IMR-90 (cell line): ENCODE measurements at regions not wholly inside any gene's neighbourhood (a gene's known extent, or its start where the extent isn't known, plus 50 kb on each side); places are given as distances from the start of the nearest gene placed in this dataset.

Experiments
- ATAC-seq: fragments of 200-7000 bp; cut with Tn5 transposase; 2 replicates; pipeline ENCODE4 v1.9.1; 2020; ENCODE audit warnings: low read depth, mild to moderate bottlenecking, moderate library complexity
- BruUV-seq: library from RNA; stranded (reverse); fragments of 400-500 nt; replicated peaks from 2 replicates; lab custom pipeline; 2021; lab: Mats Ljungman, UMichigan
- CTCF ChIA-PET: fragments of 300-600 bp; formaldehyde crosslinking; extraction: SDS; loops from one replicate; lab custom pipeline; 2021; ENCODE audit warnings: antibody characterized with exemption; lab: Yijun Ruan, JAX
- POLR2A ChIA-PET: fragments of 300-600 bp; sonication (Branson Sonifier 250); formaldehyde crosslinking; loops from one replicate; lab custom pipeline; 2022; ENCODE audit warnings: antibody characterized with exemption; ENCODE audit not compliant: unreplicated experiment; lab: Charles Lee
- DNase-seq: peaks from one replicate; pipeline ENCODE4 v3.0.0; 2013
- H2AFZ ChIP-seq: replicated peaks from 2 replicates; pipeline ENCODE3; 2013; ENCODE audit warnings: low read length, mild to moderate bottlenecking; ENCODE audit not compliant: poor library complexity
- H2AK5ac ChIP-seq: 2 replicates; pipeline ENCODE4 v1.6.1; 2013; ENCODE audit warnings: low read depth, low read length, inconsistent platforms
- H2AK9ac ChIP-seq: replicated peaks from 2 replicates; pipeline ENCODE3; 2013; ENCODE audit warnings: mild to moderate bottlenecking, low read depth, low read length, moderate library complexity; ENCODE audit not compliant: poor library complexity
- H2BK120ac ChIP-seq: 2 replicates; pipeline ENCODE4 v1.6.1; 2013; ENCODE audit warnings: low read depth, low read length, inconsistent platforms
- H2BK15ac ChIP-seq: 3 replicates; pipeline ENCODE4 v1.6.1; 2013; ENCODE audit warnings: low read depth, low read length, inconsistent platforms
- H2BK20ac ChIP-seq: 2 replicates; pipeline ENCODE4 v1.6.1; 2013; ENCODE audit warnings: low read depth, mild to moderate bottlenecking, inconsistent platforms, low read length, moderate library complexity
- H2BK5ac ChIP-seq: 2 replicates; pipeline ENCODE4 v1.6.1; 2013; ENCODE audit warnings: mild to moderate bottlenecking, low read depth, low read length, inconsistent platforms; ENCODE audit not compliant: poor library complexity, severe bottlenecking
- H3K14ac ChIP-seq: replicated peaks from 2 replicates; pipeline ENCODE4 v1.6.1; 2013; ENCODE audit warnings: low read depth, low read length, inconsistent platforms
- H3K18ac ChIP-seq: 2 replicates; pipeline ENCODE4 v1.6.1; 2013; ENCODE audit warnings: low read depth, low read length, control low read depth
- H3K23ac ChIP-seq: 2 replicates; pipeline ENCODE4 v1.6.1; 2013; ENCODE audit warnings: low read depth, low read length, inconsistent platforms
- H3K27ac ChIP-seq: 2 replicates; pipeline ENCODE4 v1.5.1; 2013; ENCODE audit warnings: mild to moderate bottlenecking, control low read depth, low read length; ENCODE audit not compliant: insufficient read depth
- H3K27me3 ChIP-seq: 2 replicates; pipeline ENCODE4 v1.6.1; 2013; ENCODE audit warnings: low read length; ENCODE audit not compliant: control insufficient read depth, insufficient read depth
- H3K36me3 ChIP-seq: 2 replicates; pipeline ENCODE4 v1.6.1; 2013; ENCODE audit warnings: low read length, mixed read lengths; ENCODE audit not compliant: control insufficient read depth, insufficient read depth
- H3K4ac ChIP-seq: 2 replicates; pipeline ENCODE4 v1.6.1; 2013; ENCODE audit warnings: low read depth, low read length, inconsistent platforms
- H3K4me1 ChIP-seq: 2 replicates; pipeline ENCODE4 v1.6.1; 2013; ENCODE audit warnings: low read length, mixed read lengths; ENCODE audit not compliant: control insufficient read depth, insufficient read depth
- H3K4me2 ChIP-seq: 2 replicates; pipeline ENCODE4 v1.6.1; 2013; ENCODE audit warnings: low read depth, mild to moderate bottlenecking, control low read depth, low read length, moderate library complexity
- H3K4me3 ChIP-seq: 2 replicates; pipeline ENCODE4 v1.5.1; 2013; ENCODE audit warnings: low read depth, mild to moderate bottlenecking, control low read depth, low read length, moderate library complexity; ENCODE audit not compliant: insufficient read depth
- H3K56ac ChIP-seq: 2 replicates; pipeline ENCODE4 v1.6.1; 2013; ENCODE audit warnings: low read length, inconsistent platforms; ENCODE audit not compliant: insufficient read depth; ENCODE audit errors: extremely low read depth
- H3K79me1 ChIP-seq, 2 experiments: 2 replicates each; pipeline ENCODE4 v1.6.1; 2013; ENCODE audit warnings: low read length in 2 of 2, inconsistent platforms in 1 of 2, low read depth in 1 of 2
- H3K9ac ChIP-seq: 2 replicates; pipeline ENCODE4 v1.6.1; 2013; ENCODE audit warnings: low read depth, low read length, control low read depth
- H3K9me1 ChIP-seq: 2 replicates; pipeline ENCODE4 v1.6.1; 2013; ENCODE audit warnings: low read length, inconsistent platforms; ENCODE audit not compliant: insufficient read depth
- H3K9me3 ChIP-seq: 2 replicates; pipeline ENCODE4 v1.6.1; 2013; ENCODE audit warnings: low read length; ENCODE audit not compliant: control insufficient read depth, insufficient read depth
- H4K20me1 ChIP-seq: 2 replicates; pipeline ENCODE4 v1.6.1; 2013; ENCODE audit warnings: low read length, inconsistent platforms; ENCODE audit not compliant: insufficient read depth
- H4K5ac ChIP-seq: 2 replicates; pipeline ENCODE4 v1.6.1; 2013; ENCODE audit warnings: mild to moderate bottlenecking, low read depth, low read length, control low read depth
- H4K8ac ChIP-seq, 2 experiments: 2 replicates each; pipeline ENCODE4 v1.6.1; 2013; ENCODE audit warnings: low read depth in 2 of 2, low read length in 2 of 2, control low read depth in 1 of 2, inconsistent platforms in 1 of 2
- H4K91ac ChIP-seq: 2 replicates; pipeline ENCODE4 v1.6.1; 2013; ENCODE audit warnings: low read depth, low read length, inconsistent platforms; ENCODE audit not compliant: insufficient read depth
- BHLHE40 ChIP-seq: fragments of 150-350 bp; IDR thresholded peaks from 2 replicates; pipeline ENCODE4 v1.6.1; 2016; ENCODE audit warnings: mild to moderate bottlenecking, low read depth, low read length
- CEBPB ChIP-seq: IDR thresholded peaks from 2 replicates; pipeline ENCODE4 v1.6.1; 2012; ENCODE audit warnings: low read depth, low read length, improper control_type of control experiment
- POLR2A ChIP-seq: IDR thresholded peaks from 2 replicates; pipeline ENCODE4 v1.6.1; 2012; ENCODE audit warnings: mild to moderate bottlenecking, low read depth, low read length
- RAD21 ChIP-seq: IDR thresholded peaks from 2 replicates; pipeline ENCODE4 v1.6.1; 2012; ENCODE audit warnings: low read length, improper control_type of control experiment
- SMC3 ChIP-seq: fragments of 150-350 bp; IDR thresholded peaks from 2 replicates; pipeline ENCODE4 v1.6.1; 2016; ENCODE audit warnings: low read depth, mild to moderate bottlenecking, antibody characterized with exemption, low read length, moderate library complexity
- WGBS, 2 experiments: methylation state at CpG; one replicate each; pipeline versions ENCODE4 v1.1.5 to v1.1.7; 2013; ENCODE audit warnings: missing lambda C conversion rate in 2 of 2; ENCODE audit not compliant: insufficient read length in 1 of 2; ENCODE audit errors: extremely low coverage in 2 of 2; 5-methylcytosine and 5-hydroxymethylcytosine counted together
- dilution Hi-C: fragments of 300-500 bp; cut with HindIII; formaldehyde crosslinking; loops from one replicate; pipeline ENCODE4 v1.14.3; 2018; ENCODE audit warnings: low sequenced_read_pairs; ENCODE audit not compliant: unreplicated experiment
- in situ Hi-C: fragments of 300-500 bp; cut with MboI; formaldehyde crosslinking; loops from 3 replicates; pipeline ENCODE4 v1.14.3; 2019; ENCODE audit warnings: low sequenced_read_pairs, inconsistent platforms, mixed read lengths
- intact Hi-C: fragments of 100-400 bp; cut with micrococcal nuclease; formaldehyde crosslinking; loops from 2 replicates; pipeline ENCODE4 v1.10.0; 2022
- TF ChIP-seq, protein P1 (sequence below): fragments of 150-350 bp; IDR thresholded peaks from 2 replicates; pipeline ENCODE4 v1.6.1; 2017; ENCODE audit warnings: mild to moderate bottlenecking, antibody characterized with exemption, low read length, low read depth

DNA sequence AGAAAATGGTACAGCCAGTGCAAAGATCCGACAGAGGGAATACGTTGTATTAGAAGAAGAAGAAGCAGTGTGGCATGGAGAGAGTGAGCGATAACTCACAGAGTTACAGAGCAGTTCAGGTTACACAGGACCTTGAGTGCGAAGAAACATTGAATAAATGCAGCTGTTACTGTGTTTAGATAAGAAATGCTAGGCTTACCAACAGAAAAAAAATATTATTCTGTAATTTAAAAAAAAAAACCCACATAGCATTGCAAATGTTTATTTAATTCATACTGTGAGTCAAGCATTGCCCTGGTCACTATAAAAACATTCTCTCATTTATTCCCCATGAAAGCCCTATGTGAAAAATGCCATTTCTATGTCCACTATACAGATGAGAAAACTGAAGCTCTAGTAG lies 373.4 kb upstream of the EPHA7 start:
- no peak overlapping the region for H4K5ac ChIP-seq
- no peaks in the 10 kb centered on the region for H3K4me1 ChIP-seq
- no peak for TF ChIP-seq BHLHE40
- no peak for TF ChIP-seq POLR2A
- TF ChIP-seq CEBPB, result no peak
- TF ChIP-seq SMC3, result no peak
- TF ChIP-seq RAD21, result no peak
- TF ChIP-seq, protein P1, sequence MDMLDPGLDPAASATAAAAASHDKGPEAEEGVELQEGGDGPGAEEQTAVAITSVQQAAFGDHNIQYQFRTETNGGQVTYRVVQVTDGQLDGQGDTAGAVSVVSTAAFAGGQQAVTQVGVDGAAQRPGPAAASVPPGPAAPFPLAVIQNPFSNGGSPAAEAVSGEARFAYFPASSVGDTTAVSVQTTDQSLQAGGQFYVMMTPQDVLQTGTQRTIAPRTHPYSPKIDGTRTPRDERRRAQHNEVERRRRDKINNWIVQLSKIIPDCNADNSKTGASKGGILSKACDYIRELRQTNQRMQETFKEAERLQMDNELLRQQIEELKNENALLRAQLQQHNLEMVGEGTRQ, result no peak
- CTCF ChIA-PET, result no interaction called here
- no peak overlapping the region for H3K27ac ChIP-seq
- no peak overlapping the region for H2BK5ac ChIP-seq
- no peak overlapping the region for H2AFZ ChIP-seq
- no peak overlapping the region for H4K91ac ChIP-seq
- no peak overlapping the region for H3K4me2 ChIP-seq
- no peak overlapping the region for H2BK15ac ChIP-seq
- no peak overlapping the region for H3K4ac ChIP-seq
- dilution Hi-C loops, result no loop called here
- H3K14ac ChIP-seq, result no peak overlapping the region
- ATAC-seq, result no peak
- H2AK5ac ChIP-seq, result no peak overlapping the region
- no peak overlapping the region for H2BK120ac ChIP-seq
- no peaks in the 10 kb centered on the region for H3K9me1 ChIP-seq
- POLR2A ChIA-PET, result no interaction called here
- H3K36me3 ChIP-seq, result no peaks in the 10 kb centered on the region
- no peak overlapping the region for H4K8ac ChIP-seq
- H3K18ac ChIP-seq, result no peak overlapping the region
- no peaks in the 10 kb centered on the region for H3K79me1 ChIP-seq
- H4K20me1 ChIP-seq, result no peaks in the 10 kb centered on the region
- no peak overlapping the region for H3K23ac ChIP-seq
- in situ Hi-C loops, result no loop called here
- no peak overlapping the region for H3K56ac ChIP-seq
- WGBS, 2 experiments, result 32% methylated on average over 2 of the region's 4 CpGs; no CpG with 5 or more reads in 1 of the 2 experiments
- no TSS peak for BruUV-seq
- no peak overlapping the region for H3K9ac ChIP-seq
- H3K9me3 ChIP-seq, result no peaks in the 10 kb centered on the region; the same call in 1 of the 2 replicates
- H2BK20ac ChIP-seq, result no peak overlapping the region
- H3K4me3 ChIP-seq, result no peak overlapping the region
- intact Hi-C loops, result no loop called here
- no peak overlapping the region for H2AK9ac ChIP-seq
- no peaks in the 10 kb centered on the region for H3K27me3 ChIP-seq
- DNase-seq, result peak; percentile 1
